HG03469 (cell line): ENCODE measurements at regions not wholly inside any gene's neighbourhood (a gene's known extent, or its start where the extent isn't known, plus 50 kb on each side); places are given as distances from the start of the nearest gene placed in this dataset.

Experiments used
- ATAC-seq: cut with Tn5 transposase; IDR thresholded peaks from one replicate; pipeline ENCODE4 v1.9.1; 2021; ENCODE audit warnings: mild to moderate bottlenecking, moderate library complexity, moderate number of reproducible peaks; ENCODE audit not compliant: unreplicated experiment

- ATAC-seq = no peak
These were observed 60.8 kb upstream of the ARRDC3 start for GRCh38 chr5:91443761-91444467.

- no peak for ATAC-seq
These were observed 59.9 kb upstream of the ARRDC3 start for GRCh38 chr5:91443023-91443422.

DNA sequence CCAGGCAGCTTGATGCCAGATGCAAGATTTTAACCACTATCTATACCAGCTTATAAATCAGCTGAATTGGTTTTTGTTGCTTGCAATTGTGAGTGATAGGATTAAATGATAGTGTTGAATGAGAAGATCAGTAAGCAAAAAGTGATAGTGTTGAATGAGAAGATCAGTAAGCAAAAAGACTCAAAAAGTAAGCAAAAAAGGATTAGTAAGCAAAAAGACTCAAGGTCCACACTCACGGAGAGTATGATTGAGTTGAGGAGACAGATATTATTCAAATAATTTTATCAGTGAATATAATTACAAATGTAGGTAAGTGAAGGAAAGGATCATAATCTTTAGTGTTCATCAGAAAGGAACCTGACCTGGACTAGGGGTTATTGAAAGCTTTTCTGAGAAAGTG lies 58.0 kb upstream of the ARRDC3 start:
- no peak for ATAC-seq

GRCh38 chr5:91438871-91439270 lies 55.8 kb upstream of the ARRDC3 start:
- ATAC-seq = no peak

GRCh38 chr5:91436241-91436640 lies 53.1 kb upstream of the ARRDC3 start:
- no peak for ATAC-seq

DNA sequence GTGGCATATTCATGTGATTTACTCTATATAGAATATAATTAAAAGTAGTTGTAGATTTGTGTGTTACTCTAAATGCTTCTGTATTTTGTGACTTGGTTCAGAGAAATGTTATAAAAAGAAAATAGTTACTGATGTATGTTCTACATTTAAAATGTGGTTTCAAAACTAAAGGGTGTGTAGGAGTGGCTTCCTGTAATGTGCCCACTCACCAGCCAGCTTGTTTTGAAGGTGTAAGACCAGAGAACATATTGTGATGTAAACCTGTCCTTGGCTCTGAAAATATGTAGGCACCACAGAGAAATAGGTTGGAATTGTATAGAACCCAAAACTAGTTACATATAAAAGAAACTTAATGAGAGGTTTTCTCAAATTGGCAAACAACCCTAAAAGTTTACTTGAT lies 51.2 kb upstream of the ARRDC3 start:
- peak; percentile 81 for ATAC-seq

DNA sequence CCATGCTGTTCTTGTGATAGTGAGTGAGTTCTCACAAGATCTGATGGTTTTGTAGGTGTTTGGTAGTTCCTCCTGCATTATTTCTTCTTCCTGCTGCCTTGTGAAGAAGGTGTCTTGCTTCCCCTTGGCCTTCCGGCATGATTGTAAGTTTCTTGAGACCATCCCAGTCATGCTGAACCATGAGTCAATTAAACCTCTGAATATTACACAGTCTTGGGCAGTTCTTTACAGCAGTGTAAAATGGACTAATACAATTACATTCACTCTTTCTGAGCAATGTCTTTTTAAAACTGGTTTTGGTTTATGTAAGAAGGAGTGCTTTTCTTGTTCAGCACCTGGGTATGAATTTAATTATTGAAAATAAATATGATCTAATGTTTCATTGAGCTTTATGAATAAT lies 50.7 kb upstream of the ARRDC3 start:
- no peak for ATAC-seq
